Vagina (tissue), 2 donors: ENCODE measurements at regions not wholly inside any gene's neighbourhood (a gene's known extent, or its start where the extent isn't known, plus 50 kb on each side); places are given as distances from the start of the nearest gene placed in this dataset.

Experiments
- DNase-seq, 2 donors: peaks; one replicate each; pipeline ENCODE4 v3.0.0-alpha.2; 2017; ENCODE audit errors: extremely low spot score in 2 of 2
- H3K27ac ChIP-seq: fragments of 200-600 bp; sonication (generic); one replicate; pipeline ENCODE4 v1.5.1; 2019
- H3K27me3 ChIP-seq: fragments of 200-600 bp; sonication (generic); one replicate; pipeline ENCODE4 v1.5.1; 2019
- H3K36me3 ChIP-seq, 2 donors: fragments of 200-600 bp; sonication (generic); one replicate each; pipeline ENCODE4 v1.5.1; 2017 to 2019
- H3K4me1 ChIP-seq: fragments of 200-600 bp; sonication (generic); one replicate; pipeline ENCODE4 v1.5.1; 2019
- H3K4me3 ChIP-seq, 2 donors: fragments of 200-600 bp; sonication (generic); 1 replicate in 1 of 2; 2 replicates in 1 of 2; pipeline ENCODE4 v1.5.1; 2016 to 2019
- H3K9me3 ChIP-seq: fragments of 200-600 bp; sonication (generic); one replicate; pipeline ENCODE4 v1.5.1; 2019
- POLR2A ChIP-seq, 2 donors: fragments of 450-650 bp; IDR thresholded peaks; one replicate each; pipeline ENCODE4 v1.6.1; 2017; ENCODE audit warnings: antibody characterized with exemption in 2 of 2, mild to moderate bottlenecking in 2 of 2, moderate library complexity in 2 of 2
- POLR2AphosphoS5 ChIP-seq, 2 donors: sonication (generic); formaldehyde crosslinking; IDR thresholded peaks; one replicate each; pipeline ENCODE4 v1.9.0; 2017; ENCODE audit warnings: antibody characterized with exemption in 2 of 2, mild to moderate bottlenecking in 2 of 2, low read depth in 1 of 2; ENCODE audit not compliant: insufficient read depth in 1 of 2
- intact Hi-C: fragments of 100-400 bp; cut with DNase I; formaldehyde crosslinking; loops from one replicate; pipeline ENCODE4 v1.15.1; 2023
- TF ChIP-seq, protein P1 (sequence below), 3 experiments: fragments of 450-650 bp in 2 of 3; fragments of 200-600 bp in 1 of 3; sonication (generic) in 1 of 3; IDR thresholded peaks; one replicate each; pipeline ENCODE4 v1.5.1; 2017 to 2019; ENCODE audit warnings: antibody characterized with exemption in 3 of 3, mild to moderate bottlenecking in 2 of 3, moderate library complexity in 2 of 3

DNA sequence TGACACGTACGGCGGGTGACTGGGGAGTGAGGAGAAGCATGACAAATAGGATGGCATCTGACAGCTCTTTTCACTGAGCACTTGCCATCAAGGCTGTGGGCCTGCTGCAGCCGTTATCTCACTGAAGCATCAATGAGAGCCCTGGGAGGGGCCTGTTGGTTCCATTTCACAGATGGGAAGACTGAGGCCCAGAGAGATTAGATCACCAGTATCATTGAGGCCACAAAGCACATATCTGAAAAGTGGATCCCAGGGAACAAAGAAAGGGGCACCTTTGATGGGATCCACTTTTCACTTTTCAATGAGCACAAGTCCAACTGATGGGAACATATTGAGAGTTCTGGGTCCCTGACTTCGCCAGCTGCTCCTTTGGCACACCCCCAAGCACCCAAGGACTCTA, 144.4 kb upstream of the LHX1 start:
- intact Hi-C loops, result no loop called here
- DNase-seq, result no peak
- TF ChIP-seq, protein P1, sequence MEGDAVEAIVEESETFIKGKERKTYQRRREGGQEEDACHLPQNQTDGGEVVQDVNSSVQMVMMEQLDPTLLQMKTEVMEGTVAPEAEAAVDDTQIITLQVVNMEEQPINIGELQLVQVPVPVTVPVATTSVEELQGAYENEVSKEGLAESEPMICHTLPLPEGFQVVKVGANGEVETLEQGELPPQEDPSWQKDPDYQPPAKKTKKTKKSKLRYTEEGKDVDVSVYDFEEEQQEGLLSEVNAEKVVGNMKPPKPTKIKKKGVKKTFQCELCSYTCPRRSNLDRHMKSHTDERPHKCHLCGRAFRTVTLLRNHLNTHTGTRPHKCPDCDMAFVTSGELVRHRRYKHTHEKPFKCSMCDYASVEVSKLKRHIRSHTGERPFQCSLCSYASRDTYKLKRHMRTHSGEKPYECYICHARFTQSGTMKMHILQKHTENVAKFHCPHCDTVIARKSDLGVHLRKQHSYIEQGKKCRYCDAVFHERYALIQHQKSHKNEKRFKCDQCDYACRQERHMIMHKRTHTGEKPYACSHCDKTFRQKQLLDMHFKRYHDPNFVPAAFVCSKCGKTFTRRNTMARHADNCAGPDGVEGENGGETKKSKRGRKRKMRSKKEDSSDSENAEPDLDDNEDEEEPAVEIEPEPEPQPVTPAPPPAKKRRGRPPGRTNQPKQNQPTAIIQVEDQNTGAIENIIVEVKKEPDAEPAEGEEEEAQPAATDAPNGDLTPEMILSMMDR (IDR thresholded peaks at IDR 0.05), result no peak
- no peak for TF ChIP-seq POLR2A (IDR thresholded peaks at IDR 0.05)
- no peak for TF ChIP-seq POLR2AphosphoS5 (IDR thresholded peaks at IDR 0.05; ENCODE audit: insufficient read depth in 1 of 2, low read depth in 1 of 2)
- no peak overlapping the region for H3K27ac ChIP-seq
- H3K27me3 ChIP-seq, result no peaks in the 10 kb centered on the region
- no peaks in the 10 kb centered on the region for H3K36me3 ChIP-seq
- H3K9me3 ChIP-seq, result no peaks in the 10 kb centered on the region
- no peak overlapping the region for H3K4me3 ChIP-seq
- no peaks in the 10 kb centered on the region for H3K4me1 ChIP-seq

DNA sequence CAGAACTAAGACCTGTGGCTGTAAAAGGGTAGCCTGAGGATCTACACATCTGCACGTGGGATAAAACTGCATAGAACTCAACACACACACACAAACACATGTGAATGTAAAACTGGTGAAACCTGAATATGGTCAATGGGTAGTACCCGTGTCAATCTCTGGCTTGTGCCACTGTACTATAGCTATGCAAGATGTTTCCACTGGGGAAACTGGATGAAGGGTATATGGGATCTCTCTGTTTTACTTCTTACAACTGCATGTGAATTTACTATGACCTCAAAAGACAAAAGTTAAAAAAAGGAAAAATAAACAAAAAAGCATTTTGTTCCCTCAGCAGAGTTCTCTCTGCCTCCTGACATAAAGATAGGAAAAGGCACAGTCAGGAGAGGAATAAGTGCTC, 143.3 kb upstream of the LHX1 start:
- Histone ChIP-seq H3K4me3 (no peak overlapping the region), H3K36me3 (no peaks in the 10 kb centered on the region), H3K9me3 (no peaks in the 10 kb centered on the region), H3K4me1 (no peaks in the 10 kb centered on the region), H3K27ac (no peak overlapping the region), H3K27me3 (no peaks in the 10 kb centered on the region)
- DNase-seq, result no peak
- TF ChIP-seq POLR2AphosphoS5 (IDR thresholded peaks at IDR 0.05; ENCODE audit: insufficient read depth in 1 of 2, low read depth in 1 of 2), result no peak
- TF ChIP-seq, protein P1 (IDR thresholded peaks at IDR 0.05), result no peak
- TF ChIP-seq POLR2A (IDR thresholded peaks at IDR 0.05), result no peak
- intact Hi-C loops, result no loop called here

DNA sequence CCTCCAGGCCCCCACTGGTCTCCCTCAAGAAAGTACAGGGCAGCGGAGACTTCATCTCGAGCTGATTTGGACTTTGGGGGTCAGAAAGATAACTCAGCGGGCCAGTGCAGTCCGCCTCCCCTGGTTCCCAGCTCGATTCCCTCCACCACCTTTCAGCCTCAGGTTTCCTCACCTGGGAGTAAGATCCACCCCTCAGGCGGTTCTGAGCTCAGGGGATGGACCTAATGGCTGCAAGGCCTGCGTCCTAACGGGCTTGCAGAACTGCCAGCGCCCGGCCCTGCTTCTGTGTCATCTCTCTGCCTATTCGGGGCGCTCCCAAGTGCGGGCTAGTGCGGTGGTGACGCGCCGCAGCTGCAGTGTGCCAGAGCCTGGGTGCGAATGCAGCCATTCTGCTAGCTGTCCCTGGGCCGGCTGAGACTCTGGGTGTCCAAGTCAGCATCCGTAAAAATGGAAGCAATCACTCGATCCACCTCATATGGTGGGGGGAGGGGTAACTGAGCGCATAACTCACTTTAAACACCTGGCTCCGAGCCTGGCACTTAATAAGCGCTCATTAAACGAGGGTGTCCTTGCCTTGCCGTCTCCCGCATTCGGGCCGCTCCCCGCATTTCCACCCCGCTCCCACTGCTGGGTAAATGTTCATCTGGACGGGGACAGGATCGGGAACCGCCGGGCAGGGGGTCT, 129.6 kb upstream of the LHX1 start:
- H3K9me3 ChIP-seq, result no peaks in the 10 kb centered on the region
- no peak overlapping the region for H3K4me3 ChIP-seq
- no peak overlapping the region for H3K27ac ChIP-seq
- intact Hi-C loops, result no loop called here
- no peak for TF ChIP-seq POLR2A (IDR thresholded peaks at IDR 0.05)
- TF ChIP-seq, protein P1 (IDR thresholded peaks at IDR 0.05), result no peak
- no peak for TF ChIP-seq POLR2AphosphoS5 (IDR thresholded peaks at IDR 0.05; ENCODE audit: insufficient read depth in 1 of 2, low read depth in 1 of 2)
- H3K4me1 ChIP-seq, result peaks cover 7% of the 10 kb centered on the region
- H3K27me3 ChIP-seq, result peaks cover 11% of the 10 kb centered on the region
- no peaks in the 10 kb centered on the region for H3K36me3 ChIP-seq
- DNase-seq, result no peak

DNA sequence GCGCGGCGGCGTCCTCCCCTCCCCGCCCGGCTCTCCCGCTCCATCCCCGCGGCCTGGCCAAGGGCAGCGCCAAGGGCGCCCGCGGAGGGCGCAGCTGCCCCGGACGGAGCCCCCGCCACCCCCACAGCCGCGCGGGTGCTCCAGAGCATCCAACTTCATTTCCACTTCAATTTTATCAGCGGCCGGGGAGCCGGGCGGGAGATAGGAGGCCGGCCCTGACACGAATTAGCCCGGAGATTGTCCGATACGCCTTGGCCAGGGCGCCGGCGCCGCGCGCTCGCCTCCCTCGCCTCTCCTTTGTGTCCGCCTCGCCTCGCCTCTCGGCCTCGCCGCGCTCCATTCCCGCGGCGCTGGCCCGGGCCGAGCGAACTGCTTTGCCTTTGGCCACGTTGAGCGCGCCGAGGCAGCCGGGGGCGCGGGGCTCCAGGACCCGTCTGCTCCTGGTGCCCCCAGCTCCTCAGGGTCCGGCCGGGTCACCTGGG, 129.1 kb upstream of the LHX1 start:
- no peak for DNase-seq
- H3K27me3 ChIP-seq, result peaks cover 11% of the 10 kb centered on the region

DNA sequence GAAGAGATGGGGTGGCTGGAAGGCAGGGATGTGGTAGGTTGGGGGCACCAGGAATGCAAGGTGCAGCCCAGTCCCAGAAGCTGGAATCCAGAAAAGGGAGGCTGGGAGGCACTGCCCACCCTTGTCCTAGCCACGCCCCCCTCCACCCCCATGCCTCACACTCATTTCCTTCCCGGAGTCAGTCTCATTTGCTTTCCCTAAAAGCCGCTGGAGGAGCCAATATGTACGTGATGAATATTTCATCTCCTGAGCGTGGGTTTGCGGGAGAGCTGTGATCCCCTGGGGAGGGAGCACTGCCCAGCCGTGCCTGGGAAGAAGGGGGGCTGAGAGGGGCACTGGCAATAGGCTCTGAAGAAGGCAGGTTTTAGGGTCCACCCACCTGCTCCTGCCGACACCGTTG, 124.5 kb upstream of the LHX1 start:
- H3K27ac ChIP-seq, result no peak overlapping the region
- H3K36me3 ChIP-seq, result no peaks in the 10 kb centered on the region
- no peak overlapping the region for H3K4me3 ChIP-seq
- H3K4me1 ChIP-seq, result peaks cover 7% of the 10 kb centered on the region
- TF ChIP-seq, protein P1 (IDR thresholded peaks at IDR 0.05), result no peak
- TF ChIP-seq POLR2AphosphoS5 (IDR thresholded peaks at IDR 0.05; ENCODE audit: insufficient read depth in 1 of 2, low read depth in 1 of 2) (no peak), POLR2A (IDR thresholded peaks at IDR 0.05) (no peak)
- H3K27me3 ChIP-seq, result peaks cover 10% of the 10 kb centered on the region
- H3K9me3 ChIP-seq, result no peaks in the 10 kb centered on the region
- intact Hi-C loops, result no loop called here
- DNase-seq, result no peak

More for the DNA sequence above, 129.1 kb upstream of the LHX1 start:
- H3K4me1 ChIP-seq, result peaks cover 7% of the 10 kb centered on the region
- TF ChIP-seq POLR2A (IDR thresholded peaks at IDR 0.05), result no peak
- TF ChIP-seq POLR2AphosphoS5 (IDR thresholded peaks at IDR 0.05; ENCODE audit: insufficient read depth in 1 of 2, low read depth in 1 of 2), result no peak
- TF ChIP-seq, protein P1 (IDR thresholded peaks at IDR 0.05), result no peak
- H3K4me3 ChIP-seq, result no peak overlapping the region
- intact Hi-C loops, result no loop called here
- no peaks in the 10 kb centered on the region for H3K9me3 ChIP-seq
- no peak overlapping the region for H3K27ac ChIP-seq
- H3K36me3 ChIP-seq, result no peaks in the 10 kb centered on the region
